SU-DHL-6 (cell line): ENCODE measurements at regions not wholly inside any gene's neighbourhood (a gene's known extent, or its start where the extent isn't known, plus 50 kb on each side); places are given as distances from the start of the nearest gene placed in this dataset.

ENCODE experiments used
- H2AFZ ChIP-seq: fragments of 200-600 bp; sonication (generic); 2 replicates; pipeline ENCODE4 v1.6.1; 2014; ENCODE audit warnings: low read depth, mild to moderate bottlenecking, moderate library complexity, mixed read lengths, antibody characterized with exemption, low read length; ENCODE audit not compliant: severe bottlenecking
- H3F3A ChIP-seq: fragments of 200-600 bp; shearing (Covaris generic); 2 replicates; pipeline ENCODE4 v1.6.0; 2016; ENCODE audit warnings: antibody characterized with exemption, mild to moderate bottlenecking; ENCODE audit not compliant: insufficient read depth
- H3K27ac ChIP-seq: fragments of 200-600 bp; sonication (generic); 2 replicates; pipeline ENCODE4 v1.5.1; 2016; ENCODE audit warnings: low read depth, mild to moderate bottlenecking, low read length, moderate library complexity, mixed read lengths
- H3K27me3 ChIP-seq: fragments of 200-600 bp; sonication (generic), shearing (Covaris generic); 2 replicates; pipeline ENCODE4 v1.6.0; 2014; ENCODE audit warnings: mild to moderate bottlenecking, low read length
- H3K36me3 ChIP-seq: fragments of 200-600 bp; sonication (generic); 2 replicates; pipeline ENCODE4 v1.6.1; 2014; ENCODE audit warnings: mild to moderate bottlenecking, low read length, mixed read lengths
- H3K4me2 ChIP-seq: fragments of 300-600, 200-600 bp; shearing (Covaris generic), sonication (generic); 2 replicates; pipeline ENCODE4 v1.6.0; 2014; ENCODE audit warnings: low read length, low read depth, mild to moderate bottlenecking; ENCODE audit not compliant: poor library complexity, severe bottlenecking
- H3K4me3 ChIP-seq: fragments of 200-600 bp; sonication (generic); 2 replicates; pipeline ENCODE4 v1.5.1; 2014; ENCODE audit warnings: antibody characterized with exemption, low read length, mild to moderate bottlenecking, mixed read lengths; ENCODE audit not compliant: insufficient read depth, poor library complexity, severe bottlenecking
- H3K79me2 ChIP-seq: fragments of 200-600 bp; sonication (generic); 2 replicates; pipeline ENCODE4 v1.6.1; 2014; ENCODE audit warnings: mild to moderate bottlenecking, low read length, moderate library complexity; ENCODE audit not compliant: insufficient read depth
- H3K9ac ChIP-seq: fragments of 200-600 bp; sonication (generic); 2 replicates; pipeline ENCODE4 v1.7.0; 2014; ENCODE audit warnings: mild to moderate bottlenecking, low read length
- H3K9me2 ChIP-seq: fragments of 200-600 bp; sonication (generic); replicated peaks from 2 replicates; pipeline ENCODE4 v1.6.1; 2014; ENCODE audit warnings: low read length; ENCODE audit not compliant: insufficient read depth
- H3K9me3 ChIP-seq: fragments of 200-600 bp; sonication (generic); 2 replicates; pipeline ENCODE4 v1.6.1; 2014; ENCODE audit warnings: low read length, mixed read lengths; ENCODE audit not compliant: insufficient read depth
- H4K20me1 ChIP-seq: fragments of 200-600 bp; sonication (generic); 2 replicates; pipeline ENCODE4 v1.6.1; 2014; ENCODE audit warnings: low read depth, mild to moderate bottlenecking, antibody characterized with exemption, low read length, moderate library complexity, mixed read lengths
- CTCF ChIP-seq: fragments of 200-600 bp; sonication (generic); IDR thresholded peaks from one replicate; pipeline ENCODE4 v1.5.1; 2017; ENCODE audit warnings: antibody characterized with exemption, mild to moderate bottlenecking, low read length, moderate library complexity; ENCODE audit not compliant: insufficient read depth, poor library complexity, severe bottlenecking
- EZH2phosphoT487 ChIP-seq: fragments of 200-600 bp; sonication (generic), shearing (Covaris generic); conservative IDR thresholded peaks from 2 replicates; pipeline ENCODE4 v1.6.1; 2018; ENCODE audit warnings: mild to moderate bottlenecking, antibody characterized with exemption, low read length, moderate library complexity, mixed read lengths

GRCh38 chr21:19321688-19322087 is 918.1 kb upstream of the TMPRSS15 start:
- no peaks in the 10 kb centered on the region for H4K20me1 ChIP-seq
- H3K79me2 ChIP-seq, result no peaks in the 10 kb centered on the region
- H3K27me3 ChIP-seq, result no peaks in the 10 kb centered on the region
- no peak overlapping the region for H3K9ac ChIP-seq
- H3K4me3 ChIP-seq, result no peak overlapping the region
- peaks cover 10% of the 10 kb centered on the region; the same call in 1 of the 2 replicates for H3K9me3 ChIP-seq
- H3K36me3 ChIP-seq, result no peaks in the 10 kb centered on the region
- H3F3A ChIP-seq, result no peaks in the 10 kb centered on the region
- H3K27ac ChIP-seq, result no peak overlapping the region
- H3K4me2 ChIP-seq, result no peak overlapping the region
- H3K9me2 ChIP-seq, result no peaks in the 10 kb centered on the region
- TF ChIP-seq EZH2phosphoT487, result no peak
- no peak for TF ChIP-seq CTCF
- H2AFZ ChIP-seq, result peak overlapping the region; percentile 57

- peaks cover 4% of the 10 kb centered on the region; the same call in 1 of the 2 replicates for H3K9me3 ChIP-seq
- H2AFZ ChIP-seq, result no peak overlapping the region
- no peaks in the 10 kb centered on the region for H3K9me2 ChIP-seq
- H4K20me1 ChIP-seq, result no peaks in the 10 kb centered on the region
- H3K79me2 ChIP-seq, result no peaks in the 10 kb centered on the region
- no peak overlapping the region for H3K4me3 ChIP-seq
- no peaks in the 10 kb centered on the region for H3K36me3 ChIP-seq
- no peak overlapping the region for H3K27ac ChIP-seq
- no peaks in the 10 kb centered on the region for H3K27me3 ChIP-seq
- no peak overlapping the region for H3K9ac ChIP-seq
- TF ChIP-seq CTCF (no peak), EZH2phosphoT487 (no peak)
- H3K4me2 ChIP-seq, result no peak overlapping the region
- no peaks in the 10 kb centered on the region for H3F3A ChIP-seq
These were observed 918.8 kb upstream of the TMPRSS15 start for GRCh38 chr21:19322360-19322759.

GRCh38 chr21:19326531-19327319 is 923.1 kb upstream of the TMPRSS15 start:
- H3K4me2 ChIP-seq, result no peak overlapping the region

More at GRCh38 chr21:19326531-19327319, 923.1 kb upstream of the TMPRSS15 start:
- no peaks in the 10 kb centered on the region for H3F3A ChIP-seq
- H3K9ac ChIP-seq, result no peak overlapping the region
- H3K79me2 ChIP-seq, result no peaks in the 10 kb centered on the region
- TF ChIP-seq EZH2phosphoT487 (no peak), CTCF (no peak)
- H3K27ac ChIP-seq, result no peak overlapping the region
- H3K27me3 ChIP-seq, result no peaks in the 10 kb centered on the region
- H3K36me3 ChIP-seq, result no peaks in the 10 kb centered on the region
- H3K9me3 ChIP-seq, result no peaks in the 10 kb centered on the region
- no peak overlapping the region for H3K4me3 ChIP-seq
- no peak overlapping the region for H2AFZ ChIP-seq
- no peaks in the 10 kb centered on the region for H3K9me2 ChIP-seq
- H4K20me1 ChIP-seq, result no peaks in the 10 kb centered on the region
